HG03442 (cell line): ENCODE measurements at regions not wholly inside any gene's neighbourhood (a gene's known extent, or its start where the extent isn't known, plus 50 kb on each side); places are given as distances from the start of the nearest gene placed in this dataset.

Experiments used
- ATAC-seq: cut with Tn5 transposase; IDR thresholded peaks from one replicate; pipeline ENCODE4 v1.9.1; 2021; ENCODE audit warnings: mild to moderate bottlenecking, moderate library complexity; ENCODE audit not compliant: unreplicated experiment

- ATAC-seq, result no peak
Observed at GRCh38 chr9:82299870-82300269, 311.3 kb downstream of the SPATA31D1 start.

- ATAC-seq, result no peak
Observed at GRCh38 chr9:82302968-82303655, 314.5 kb downstream of the SPATA31D1 start.

GRCh38 chr9:82308836-82309235 lies 320.3 kb downstream of the SPATA31D1 start:
- no peak for ATAC-seq

DNA sequence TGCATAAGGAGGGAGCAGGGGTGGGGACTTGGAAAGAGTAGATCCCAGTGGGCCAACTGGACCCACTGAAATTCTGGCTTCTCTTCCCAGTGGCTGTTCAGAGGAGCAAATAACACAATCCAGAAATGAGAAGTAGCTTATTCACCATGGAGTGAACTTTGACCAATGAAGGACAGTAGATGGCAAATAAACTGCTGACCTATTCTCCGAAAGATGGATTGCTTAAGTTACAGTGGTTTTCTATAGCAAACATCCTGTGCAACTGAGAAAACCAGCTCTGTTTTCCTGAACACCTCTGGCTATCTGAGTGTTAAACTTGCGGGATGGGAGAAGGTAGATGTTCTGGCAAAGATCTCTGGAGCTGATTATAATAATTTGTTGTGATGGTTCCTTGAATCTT lies 325.1 kb downstream of the SPATA31D1 start:
- ATAC-seq, result no peak

DNA sequence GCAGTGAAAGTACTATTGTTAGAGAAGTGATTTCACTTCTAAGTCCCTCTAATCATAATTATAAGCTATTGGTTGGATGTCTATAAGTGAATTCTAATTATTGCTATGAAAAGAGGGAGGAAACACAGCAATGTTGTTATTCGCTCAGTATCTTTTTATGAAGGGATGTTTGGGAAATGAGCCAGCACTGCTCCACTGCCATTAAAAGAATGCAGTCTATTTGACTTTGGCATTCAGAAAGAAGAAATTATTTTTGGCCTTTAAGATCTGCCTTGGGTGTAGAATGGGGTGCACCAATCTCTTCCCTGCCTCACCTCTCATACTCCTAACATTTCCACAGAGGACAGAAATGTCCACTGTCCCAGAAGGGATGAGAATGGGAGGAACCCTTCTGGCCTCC lies 332.0 kb downstream of the SPATA31D1 start:
- no peak for ATAC-seq

DNA sequence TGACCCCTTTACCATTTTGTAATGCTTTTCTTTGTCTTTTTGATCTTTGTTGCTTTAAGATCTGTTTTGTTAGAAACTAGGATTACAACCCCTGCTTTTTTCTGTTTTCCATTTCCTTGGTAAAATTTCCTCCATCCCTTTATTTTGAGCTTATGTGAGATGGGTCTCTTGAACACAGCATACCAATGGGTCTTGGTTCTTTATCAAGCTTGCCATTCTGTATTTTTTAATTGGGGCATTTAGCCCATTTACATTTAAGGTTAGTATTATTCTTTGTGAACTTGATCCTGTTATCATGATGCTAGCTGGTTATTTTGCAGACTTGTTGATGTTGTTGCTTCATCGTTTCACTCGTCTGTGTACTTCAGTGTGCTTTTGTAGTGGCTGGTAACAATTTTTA lies 337.3 kb downstream of the SPATA31D1 start:
- ATAC-seq, result no peak

GRCh38 chr9:82327641-82328040 lies 339.1 kb downstream of the SPATA31D1 start:
- ATAC-seq, result no peak

GRCh38 chr9:82331079-82331478 lies 342.5 kb downstream of the SPATA31D1 start:
- no peak for ATAC-seq

- ATAC-seq, result no peak
Observed at GRCh38 chr9:82332018-82332773, 343.6 kb downstream of the SPATA31D1 start.

DNA sequence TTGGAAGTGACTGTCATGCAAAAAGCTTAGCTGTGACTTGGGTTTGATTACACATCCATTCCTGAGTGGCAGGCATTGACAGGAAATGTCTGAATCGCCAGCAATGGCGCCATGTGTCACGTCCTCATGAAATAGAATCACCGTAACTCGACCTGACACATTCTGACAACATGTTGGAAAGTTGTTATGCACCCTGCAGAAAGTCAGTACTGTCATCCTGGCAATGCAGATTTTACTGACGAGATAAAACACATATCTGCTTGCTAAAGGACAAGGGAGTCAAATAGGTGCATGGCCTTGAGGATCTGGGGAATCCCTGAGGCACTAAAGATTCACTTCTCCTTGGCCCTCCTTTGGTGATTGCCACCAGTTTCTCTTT lies 344.2 kb downstream of the SPATA31D1 start:
- no peak for ATAC-seq

DNA sequence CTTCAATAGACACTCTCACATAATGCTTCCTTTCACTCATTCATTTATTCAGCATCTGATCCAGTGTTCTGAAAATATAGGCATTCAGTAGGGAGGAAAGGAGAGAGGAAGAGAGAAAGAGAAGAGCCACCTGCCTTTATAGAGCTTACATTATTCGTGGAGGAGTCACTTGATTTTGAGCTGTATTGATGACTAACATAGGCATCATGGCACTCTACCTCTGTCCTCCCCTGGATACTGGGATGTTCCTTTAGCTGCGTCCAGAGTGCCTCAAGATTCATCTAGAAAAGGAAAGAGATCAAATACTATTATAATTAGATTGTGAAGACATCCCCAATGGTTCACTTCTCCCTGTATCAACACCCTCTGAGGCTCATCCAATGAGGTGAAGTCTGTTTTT lies 345.1 kb downstream of the SPATA31D1 start:
- no peak for ATAC-seq

DNA sequence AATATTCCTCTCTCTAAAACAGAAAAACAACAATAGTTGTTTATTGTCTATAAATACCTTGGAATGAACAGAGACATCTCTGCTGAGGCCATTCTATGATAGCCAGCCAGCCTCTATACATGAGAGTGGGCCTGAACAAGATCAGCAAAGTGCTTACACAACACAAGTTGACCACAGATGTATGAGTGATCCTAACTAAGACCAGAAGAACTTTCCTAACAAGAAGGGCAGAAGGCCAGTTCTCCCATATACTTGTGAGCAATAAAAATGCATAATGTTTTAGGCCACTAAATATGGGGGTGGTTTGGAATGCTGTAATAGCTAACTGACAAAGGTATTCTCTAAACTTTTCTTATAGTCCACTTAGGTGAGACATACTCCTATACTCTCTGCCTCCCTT lies 345.7 kb downstream of the SPATA31D1 start:
- ATAC-seq, result no peak

DNA sequence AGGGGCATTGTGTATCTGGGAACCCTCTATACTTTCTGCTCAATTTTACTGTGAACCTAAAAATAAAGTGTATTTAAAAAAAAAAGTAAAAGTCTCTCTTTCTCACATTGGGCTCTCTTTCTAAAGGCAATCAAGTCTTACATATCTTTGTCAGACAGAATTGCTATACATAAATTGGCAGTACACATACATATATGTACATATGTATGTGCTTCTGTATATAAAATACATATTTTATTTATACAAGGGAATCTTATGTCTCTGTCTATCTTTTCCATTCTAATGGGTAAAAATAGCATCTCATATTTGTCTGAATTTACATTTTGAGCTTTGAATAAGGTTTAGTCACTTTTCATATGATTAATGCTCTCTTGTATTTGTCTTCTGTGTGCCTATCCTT lies 348.8 kb downstream of the SPATA31D1 start:
- no peak for ATAC-seq

DNA sequence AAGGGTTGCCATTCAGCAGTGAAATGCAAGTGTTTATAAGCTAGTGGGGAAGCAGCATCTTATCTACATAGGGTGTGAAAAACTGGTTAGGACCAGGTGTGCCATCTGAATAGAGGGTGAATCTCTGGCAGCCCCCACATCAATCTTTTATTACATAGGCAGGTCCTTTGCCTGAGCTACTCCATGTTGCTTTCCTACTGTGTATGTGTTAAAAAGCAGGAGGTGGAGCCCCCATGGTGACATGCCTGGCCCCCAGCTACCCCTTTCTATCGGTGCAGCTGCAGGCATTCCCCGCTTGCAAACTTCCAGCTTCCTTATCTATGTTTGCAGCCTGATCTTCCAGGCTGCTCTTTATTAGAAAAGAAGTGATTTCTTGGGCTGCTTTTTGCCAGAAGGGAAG lies 353.5 kb downstream of the SPATA31D1 start:
- no peak for ATAC-seq

DNA sequence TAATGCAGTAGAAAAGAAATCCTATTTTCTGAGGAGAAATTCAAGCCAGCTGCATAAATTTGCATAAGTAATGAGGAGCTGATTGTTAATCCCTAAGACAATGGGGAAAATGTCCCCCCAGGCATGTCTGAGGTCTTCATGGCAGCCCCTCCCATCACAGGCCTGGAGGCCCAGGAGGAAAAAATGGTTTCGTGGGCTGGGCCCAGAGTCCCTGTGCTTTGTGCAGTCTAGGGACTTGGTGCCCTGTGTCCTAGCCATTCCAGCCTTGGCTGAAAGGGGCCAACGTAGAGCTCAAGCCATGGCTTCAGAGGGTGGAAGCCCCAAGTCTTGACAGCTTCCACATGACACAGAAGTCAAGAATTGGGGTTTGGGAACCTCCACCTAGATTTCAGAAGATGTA lies 357.5 kb downstream of the SPATA31D1 start:
- ATAC-seq, result no peak

- ATAC-seq, result no peak
Observed at GRCh38 chr9:82353631-82354278, 365.2 kb downstream of the SPATA31D1 start.

DNA sequence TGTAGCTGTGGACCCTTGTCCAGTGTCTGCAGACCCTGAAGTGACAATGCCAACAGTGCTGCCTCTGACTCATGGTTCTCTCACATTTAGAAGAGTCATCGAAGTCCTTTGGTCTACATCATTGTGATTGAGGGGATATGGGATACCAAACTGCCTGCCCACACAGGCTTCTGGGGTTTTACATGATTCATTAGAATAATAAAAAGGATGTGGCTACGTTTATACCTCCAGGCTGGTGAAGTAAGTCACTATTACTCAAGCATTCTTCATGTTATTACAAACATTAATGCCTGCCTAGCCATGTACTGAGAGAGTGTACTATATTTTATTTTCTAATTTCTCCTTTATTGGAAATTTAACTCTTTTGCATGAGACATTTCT lies 365.7 kb downstream of the SPATA31D1 start:
- ATAC-seq, result no peak

DNA sequence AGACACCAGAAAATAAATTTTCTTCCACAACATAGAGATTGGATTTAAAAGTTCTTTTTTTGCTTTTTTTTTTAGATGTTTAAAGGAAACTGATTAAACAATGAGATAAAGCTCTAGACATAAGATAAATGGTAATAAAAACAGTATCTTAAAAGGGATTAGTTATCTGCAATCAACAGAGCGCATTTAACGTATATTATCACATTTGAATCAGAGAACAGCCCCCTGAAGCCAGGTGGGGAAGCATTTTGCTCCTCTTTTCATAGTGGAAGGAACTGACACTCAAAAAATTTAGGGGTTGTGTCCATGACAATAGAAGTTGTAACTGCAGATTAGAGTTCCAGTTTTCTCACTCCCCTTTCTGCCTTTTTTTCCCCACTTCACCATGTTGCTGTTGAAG lies 367.6 kb downstream of the SPATA31D1 start:
- no peak for ATAC-seq

DNA sequence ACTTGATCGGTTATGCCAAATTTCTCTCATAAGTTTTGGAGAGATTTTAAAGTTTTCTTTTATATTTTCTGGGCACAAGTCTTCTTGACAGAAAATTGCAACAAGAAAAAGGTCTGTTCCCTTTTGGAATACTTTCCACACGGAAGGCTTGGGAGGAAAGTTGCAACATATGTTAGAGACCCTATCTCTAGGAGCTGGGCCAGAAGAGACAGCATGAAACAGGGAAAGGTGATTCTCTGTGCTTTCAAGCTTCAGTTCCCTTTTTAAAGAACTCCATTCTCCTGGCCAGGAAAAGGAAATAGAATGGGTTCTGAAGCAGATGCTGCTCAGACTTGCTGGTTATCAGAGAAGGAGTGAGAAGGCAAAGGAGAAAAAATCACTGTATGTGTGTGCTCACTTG lies 368.3 kb downstream of the SPATA31D1 start:
- no peak for ATAC-seq

GRCh38 chr9:82363198-82363597 lies 374.6 kb downstream of the SPATA31D1 start:
- no peak for ATAC-seq

DNA sequence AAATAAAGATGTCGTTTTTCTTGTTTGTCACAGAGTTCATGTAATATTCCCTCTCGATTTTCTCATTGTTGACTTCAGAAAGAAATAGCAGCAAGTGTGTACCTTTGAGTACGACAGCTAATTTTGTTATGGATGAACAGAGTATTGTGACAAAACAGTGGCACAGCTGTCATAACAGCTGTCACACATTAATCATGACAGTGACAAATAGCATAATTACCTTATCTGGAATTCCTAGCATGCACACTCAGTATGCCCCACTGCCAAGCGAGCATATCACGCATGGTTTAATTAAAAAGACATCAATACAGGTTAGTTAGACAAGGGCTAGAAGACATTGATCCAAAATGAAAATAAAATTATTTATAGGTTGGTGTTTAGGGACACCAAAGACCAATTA lies 375.1 kb downstream of the SPATA31D1 start:
- ATAC-seq, result no peak

GRCh38 chr9:82367016-82367415 lies 378.4 kb downstream of the SPATA31D1 start:
- no peak for ATAC-seq
